ENCODE measurements at regions not wholly inside any gene's neighbourhood (a gene's known extent, or its start where the extent isn't known, plus 50 kb on each side); places are given as distances from the start of the nearest gene placed in this dataset.

DNA sequence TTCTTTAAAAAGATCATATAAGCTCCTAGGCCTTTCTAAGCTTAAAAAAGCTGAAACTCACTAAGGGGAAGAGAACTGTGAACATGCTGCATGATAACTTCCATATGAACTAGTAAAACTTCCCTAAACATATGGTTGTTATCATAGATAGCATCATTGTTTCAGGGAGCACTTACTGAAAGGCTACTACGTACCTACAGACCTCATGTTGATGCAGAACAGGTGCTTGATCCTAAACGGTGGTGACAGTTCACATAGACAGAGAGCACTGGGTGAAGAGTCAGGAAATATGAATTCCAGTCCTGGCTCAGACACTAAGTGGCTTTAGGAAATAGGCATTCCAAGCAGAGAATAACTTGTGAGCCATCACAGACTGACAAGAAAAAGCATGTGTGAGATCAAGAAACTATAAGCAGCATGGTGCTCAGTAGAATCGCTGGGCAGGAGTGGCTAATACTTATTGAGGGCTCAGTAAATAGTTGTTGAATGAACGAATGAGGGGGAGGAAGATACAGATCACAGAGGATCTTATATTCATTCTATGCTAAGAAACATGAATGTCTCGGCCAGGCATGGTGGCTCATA is 78.4 kb upstream of the NUDT4 start:
- no peak for DNase-seq (ENCODE audit: low spot score)

DNA sequence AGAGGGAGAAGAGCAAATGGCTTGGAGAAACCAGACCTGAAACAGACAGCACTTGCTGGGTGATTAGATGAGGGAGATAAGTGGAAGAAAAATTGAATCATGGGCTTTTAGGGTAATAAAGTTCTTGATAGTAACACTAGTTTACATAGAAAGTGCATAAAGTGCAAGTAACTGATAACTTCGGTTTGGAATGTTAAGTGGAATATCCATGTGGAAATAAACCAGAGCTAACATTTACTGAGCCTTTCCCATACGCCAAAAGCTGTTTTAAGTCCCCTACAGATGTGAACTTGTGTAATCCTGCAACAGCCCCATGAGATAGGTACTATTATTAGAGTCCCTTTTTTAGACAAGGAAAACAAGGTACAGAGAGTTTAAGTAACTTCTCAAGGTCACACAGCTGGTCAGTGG is 77.1 kb upstream of the NUDT4 start:
- no peak for DNase-seq (ENCODE audit: low spot score)

DNA sequence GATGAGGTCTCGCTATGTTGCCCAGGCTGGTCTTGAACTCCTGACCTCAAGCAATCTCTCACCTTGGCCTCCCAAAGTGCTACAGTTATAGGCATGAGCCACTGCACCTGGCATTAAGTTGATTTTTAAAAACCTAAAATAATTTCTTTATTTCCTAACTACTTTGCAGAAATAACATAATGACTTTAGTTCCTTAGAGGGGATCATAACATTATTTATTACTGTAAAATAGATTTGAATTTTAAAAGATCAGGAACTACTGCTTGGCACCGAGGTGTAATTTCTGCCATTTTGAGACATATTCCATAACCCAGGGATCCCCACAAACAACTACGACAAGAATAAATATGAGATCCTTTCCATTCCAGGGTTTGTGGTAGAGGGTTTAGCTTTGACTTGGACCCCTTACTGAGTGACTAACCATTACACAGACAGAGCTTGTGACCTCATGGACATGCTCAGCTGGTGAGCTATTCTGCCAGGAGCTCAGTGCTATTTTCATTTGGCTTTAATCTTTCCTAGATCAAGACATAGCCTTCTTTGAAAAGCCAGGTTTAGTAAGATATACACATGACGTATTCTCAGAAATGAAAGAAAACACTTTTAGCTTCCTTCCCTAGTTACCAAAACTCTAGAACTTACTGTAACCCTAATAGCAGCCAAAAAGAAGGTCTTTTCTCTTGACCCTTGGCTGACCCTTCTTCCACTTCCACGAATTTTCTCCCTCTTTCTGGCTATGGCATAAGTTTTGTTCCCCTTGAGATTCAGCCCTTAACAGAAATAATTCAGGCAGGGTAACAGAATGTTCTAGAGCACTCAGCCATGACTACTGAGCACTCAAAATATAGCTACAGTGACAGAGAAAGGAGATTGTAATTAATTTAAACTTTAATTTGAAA is 75.1 kb upstream of the NUDT4 start:
- DNase-seq (ENCODE audit: low spot score), result no peak

DNA sequence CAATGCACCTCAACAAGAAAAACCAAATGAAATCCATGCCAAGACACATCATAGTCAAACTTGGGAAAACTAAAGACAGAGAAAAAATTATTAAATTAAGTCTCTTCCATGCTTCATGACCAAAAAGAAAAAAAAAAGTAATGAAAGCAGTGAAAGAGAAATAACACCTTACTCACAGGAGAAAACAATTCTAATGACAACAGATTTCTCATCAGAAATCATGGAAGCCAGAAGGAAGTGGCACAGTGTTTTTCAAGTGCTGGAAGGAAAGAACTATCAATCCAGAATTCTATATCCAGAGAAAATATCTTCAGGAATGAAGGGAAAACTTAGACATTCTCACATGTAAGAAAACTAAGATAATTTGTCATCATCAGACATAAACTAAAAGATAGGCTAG is 71.1 kb upstream of the NUDT4 start:
- no peak for DNase-seq (ENCODE audit: low spot score)

DNA sequence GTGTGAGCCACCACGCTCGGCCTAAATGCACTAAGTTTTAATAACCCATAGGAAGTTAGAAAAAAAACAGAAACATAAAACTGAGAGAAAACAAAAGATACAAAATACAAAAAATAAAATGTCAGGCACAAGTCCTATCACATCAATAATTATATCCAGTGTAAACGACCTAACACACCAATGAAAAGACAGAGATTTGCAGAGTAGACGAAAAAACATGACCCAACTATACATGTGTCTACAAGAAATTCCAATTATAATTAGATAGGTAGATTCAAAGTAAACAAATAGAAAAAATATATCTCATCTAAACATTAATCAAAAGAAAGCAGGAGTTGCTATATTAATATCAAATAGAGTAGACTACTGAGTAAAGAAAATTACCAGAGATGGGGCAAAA is 69.4 kb upstream of the NUDT4 start:
- DNase-seq (ENCODE audit: low spot score), result no peak

DNA sequence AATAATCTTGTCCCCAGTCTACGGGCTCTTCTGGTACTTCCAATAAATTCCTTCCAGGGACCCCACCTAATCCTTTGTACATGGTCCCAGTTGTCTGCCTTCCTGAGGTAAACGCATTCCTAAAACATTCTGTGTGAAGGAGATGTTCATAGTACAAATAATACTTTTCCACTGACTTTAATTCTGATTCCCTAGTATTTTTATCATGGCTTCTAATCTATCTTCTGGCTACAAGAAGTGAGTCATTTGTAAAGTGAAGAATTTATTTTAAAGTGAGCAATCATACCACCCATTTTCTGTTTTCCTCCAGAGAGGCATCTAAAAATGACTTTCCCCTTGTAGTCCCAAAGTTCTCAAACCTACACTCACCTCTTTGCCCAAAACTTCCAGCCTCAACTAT is 65.9 kb upstream of the NUDT4 start:
- no peak for DNase-seq (ENCODE audit: low spot score)

DNA sequence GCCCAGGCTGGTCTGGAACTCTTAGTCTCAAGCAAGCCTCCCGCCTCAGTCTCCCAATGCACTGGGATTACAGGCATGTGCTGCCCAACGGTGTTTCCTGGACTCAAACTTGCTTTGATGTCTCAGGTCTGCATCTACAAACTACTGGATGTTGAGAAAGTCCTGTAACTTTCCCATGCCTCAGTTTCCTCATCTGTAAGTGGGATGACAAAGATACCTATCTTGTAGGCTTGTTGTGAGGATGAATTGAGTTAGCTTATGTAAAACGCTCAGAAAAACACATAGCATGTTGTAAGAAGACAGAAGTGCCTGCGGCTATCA is 63.6 kb upstream of the NUDT4 start:
- no peak for DNase-seq (ENCODE audit: low spot score)

DNA sequence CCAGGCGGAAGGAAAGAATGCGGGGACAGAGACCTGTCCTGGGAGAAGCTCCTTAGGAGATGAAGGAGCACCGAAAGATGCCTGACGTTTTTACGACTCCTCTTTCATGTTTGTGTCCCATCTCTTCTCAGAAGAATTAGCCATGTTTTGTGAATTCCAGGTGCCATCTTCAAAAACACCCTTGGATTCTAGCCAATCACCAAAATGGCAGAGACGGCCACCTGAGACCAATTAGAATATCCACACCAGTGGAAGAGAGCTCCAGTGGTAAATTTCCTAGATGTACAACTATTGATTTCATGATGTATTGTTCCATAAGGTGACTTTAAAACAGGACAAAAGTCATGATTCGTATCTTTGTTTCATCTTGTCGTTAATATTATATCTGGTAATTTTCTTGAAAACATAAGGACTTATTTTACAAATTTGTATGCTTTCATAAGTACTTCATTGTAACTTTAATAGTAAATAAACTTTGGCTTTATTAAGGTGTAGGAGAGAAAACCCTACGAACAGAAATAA is 62.3 kb upstream of the NUDT4 start:
- DNase-seq (ENCODE audit: low spot score), result no peak

DNA sequence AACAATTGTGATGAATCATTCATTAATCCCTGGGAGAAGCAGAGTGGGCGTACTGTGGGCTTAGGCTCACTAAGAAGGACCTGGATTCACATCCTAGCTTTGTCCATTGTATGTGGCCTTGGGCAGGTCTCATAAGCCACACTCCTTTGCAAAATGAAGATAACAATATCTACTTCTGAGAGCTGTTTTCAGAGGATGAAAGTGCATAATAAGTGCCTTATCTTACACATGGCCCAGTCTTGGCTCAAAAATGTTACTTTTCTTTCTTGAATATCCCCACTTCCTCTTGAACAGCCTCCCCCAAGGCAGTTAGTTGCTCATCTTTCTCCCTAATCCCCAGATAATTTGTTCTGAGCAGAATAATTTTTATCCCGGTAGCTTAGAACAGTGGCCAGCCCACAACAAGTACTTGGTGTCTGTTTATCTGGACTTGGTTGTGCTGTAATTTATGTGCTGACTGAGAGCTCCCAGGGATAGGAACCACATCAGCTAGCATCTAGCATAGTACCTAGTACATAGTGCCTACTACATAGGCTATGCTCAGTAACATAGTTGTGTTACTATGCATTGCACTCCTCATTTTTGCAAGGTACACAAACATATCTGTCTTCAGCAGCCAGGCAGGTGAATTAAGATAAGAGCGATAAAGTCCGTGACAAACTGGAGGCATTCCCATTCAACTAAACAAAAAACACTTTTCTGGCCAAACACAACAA is 61.7 kb upstream of the NUDT4 start:
- peak; percentile 69 for DNase-seq (ENCODE audit: low spot score)

DNA sequence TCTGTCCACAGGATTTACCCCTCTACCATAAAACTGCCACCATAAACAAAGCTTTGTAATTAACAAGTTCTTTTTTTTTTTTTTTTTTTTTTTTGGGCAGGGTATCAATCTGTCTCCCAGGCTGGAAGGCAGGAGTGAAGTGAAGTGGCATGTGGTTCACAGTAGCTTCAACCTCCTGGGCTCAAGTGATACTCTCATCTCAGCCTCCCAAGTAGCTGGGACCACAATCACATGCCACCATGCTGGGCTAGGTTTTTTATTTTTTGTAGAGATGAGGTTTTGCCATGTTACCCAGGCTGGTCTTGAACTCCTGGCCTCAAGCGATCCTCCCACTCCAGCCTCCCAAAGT is 61.1 kb upstream of the NUDT4 start:
- DNase-seq (ENCODE audit: low spot score), result no peak

DNA sequence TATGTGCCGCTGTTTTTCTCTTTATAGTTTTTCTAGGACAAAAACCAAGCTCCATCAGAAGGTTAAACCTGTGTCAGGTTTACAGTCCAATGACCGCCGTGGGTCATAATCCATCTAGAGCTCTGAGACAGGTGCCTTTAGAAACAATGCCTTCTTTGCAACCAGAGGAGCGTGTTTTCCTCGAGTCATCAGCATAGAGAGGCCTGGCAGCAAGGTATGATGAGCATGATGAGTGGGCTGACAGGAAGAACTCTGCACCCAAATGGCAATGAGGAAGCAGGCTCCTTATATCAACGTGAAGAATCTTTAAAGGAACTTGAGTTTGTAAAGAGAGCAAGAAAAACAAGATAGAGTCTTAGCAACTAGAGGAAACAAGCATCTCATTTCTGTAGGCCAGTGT is 60.5 kb upstream of the NUDT4 start:
- DNase-seq (ENCODE audit: low spot score), result no peak

DNA sequence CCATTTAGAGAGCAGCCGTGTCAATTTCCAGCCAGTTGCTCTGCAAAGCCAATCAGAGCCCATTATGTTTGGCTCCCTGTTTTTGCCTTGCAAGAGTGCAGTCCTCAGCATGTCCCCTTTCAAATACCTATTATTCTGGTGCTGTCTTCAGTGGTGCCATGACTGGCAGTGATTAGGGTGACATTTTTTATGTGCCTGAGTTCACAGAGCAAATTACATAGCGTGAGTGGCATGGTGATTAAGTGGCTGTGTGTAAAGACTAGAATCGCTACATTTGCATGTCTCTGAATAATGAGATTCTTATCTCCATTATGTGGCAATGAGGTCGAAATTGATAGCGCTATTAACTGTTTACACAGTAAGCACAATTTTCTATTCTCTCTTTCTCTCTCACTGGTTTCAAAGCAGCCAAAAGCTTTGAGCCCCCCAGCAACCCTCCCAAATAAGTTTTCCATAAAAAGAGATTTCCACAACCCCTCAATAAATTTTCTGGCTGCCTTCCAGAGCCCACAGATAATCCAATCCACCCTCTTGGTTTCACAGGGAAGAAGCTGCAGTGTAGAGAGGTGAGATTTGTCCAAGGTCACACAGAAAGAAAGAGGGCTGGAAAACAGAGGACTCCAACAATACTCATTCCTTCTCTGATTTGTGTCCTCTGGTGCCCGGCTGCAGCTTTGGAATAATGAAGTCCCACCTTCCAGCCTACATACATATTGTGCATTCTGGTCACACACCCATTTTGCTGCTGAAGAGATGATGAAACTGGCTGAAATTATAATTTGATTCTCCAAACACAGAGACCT is 58.8 kb upstream of the NUDT4 start:
- DNase-seq (ENCODE audit: low spot score), result no peak

DNA sequence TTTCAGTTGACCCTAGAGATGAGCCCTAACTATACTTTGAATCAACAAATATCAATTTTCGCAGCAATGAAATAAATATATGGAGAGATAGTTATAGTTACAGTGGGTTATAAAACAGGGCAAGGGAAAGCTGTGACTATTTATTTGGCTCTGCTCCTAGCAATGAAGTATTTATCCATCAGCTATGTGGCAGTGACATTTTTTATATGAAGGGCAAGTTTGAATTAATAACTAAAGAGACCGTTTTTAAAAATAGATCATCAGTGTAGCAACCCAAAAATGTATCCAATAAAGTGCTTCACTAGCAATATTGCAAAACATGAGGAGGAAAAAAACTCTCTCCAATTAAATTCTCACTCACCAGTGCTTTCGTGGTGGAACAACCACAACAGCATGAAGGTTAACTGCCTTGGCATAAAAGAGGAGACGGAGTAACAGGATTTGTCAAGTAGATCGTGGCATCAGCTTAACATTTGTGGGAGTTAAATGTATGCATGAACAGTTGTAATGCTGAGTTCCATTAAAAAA is 58.1 kb upstream of the NUDT4 start:
- no peak for DNase-seq (ENCODE audit: low spot score)

DNA sequence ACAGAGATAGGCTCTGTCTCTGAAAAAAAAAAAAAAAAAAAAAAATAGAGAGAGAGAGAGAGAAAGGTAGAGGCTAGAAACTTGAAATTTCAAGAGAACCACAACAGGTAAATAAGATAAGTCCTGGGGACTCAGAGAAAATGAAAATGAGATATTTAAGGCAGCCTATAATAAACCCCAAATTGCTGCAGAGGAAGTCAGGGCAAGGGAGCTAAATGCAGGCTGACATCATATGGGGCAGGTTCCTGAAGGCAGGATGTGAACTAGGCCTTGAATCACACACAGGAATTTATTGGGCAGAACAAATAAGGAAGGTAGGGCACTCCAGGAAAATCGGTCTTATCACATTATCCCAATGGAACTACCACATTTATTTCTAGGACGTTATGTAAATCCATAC is 54.9 kb upstream of the NUDT4 start:
- DNase-seq (ENCODE audit: low spot score), result no peak

DNA sequence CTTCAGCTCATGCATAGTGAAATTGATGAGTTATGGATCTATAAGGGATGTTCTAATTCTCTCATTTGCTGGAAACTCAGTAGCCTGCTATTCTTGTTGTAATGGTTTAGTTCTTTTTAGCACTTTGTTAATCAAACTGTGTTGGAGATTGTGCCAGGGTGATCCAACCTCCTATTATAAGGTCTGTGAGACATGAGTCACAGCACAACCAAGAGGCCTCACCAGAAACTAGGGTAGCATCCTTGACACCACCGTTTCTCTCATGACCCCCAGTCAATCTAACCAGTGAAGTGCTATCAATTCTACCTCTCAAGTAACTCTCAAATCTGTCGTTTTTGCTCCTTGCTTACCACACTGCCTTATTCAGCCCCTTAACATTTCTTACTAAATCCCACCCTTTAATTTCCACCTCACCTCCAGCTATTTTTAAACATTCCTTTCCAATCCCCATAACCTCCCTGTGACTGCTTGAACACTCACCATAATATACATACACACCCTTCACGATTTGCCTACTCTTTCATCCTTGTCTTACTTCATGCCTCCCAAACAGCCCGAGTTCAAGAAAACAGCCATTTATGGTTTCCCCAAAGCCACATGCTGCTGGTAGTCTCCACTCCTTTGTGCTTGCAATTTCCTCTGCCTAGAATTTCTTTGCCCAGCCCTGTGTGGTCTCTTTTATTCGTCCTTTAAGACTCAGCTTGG is 53.9 kb upstream of the NUDT4 start:
- DNase-seq (ENCODE audit: low spot score), result no peak

DNA sequence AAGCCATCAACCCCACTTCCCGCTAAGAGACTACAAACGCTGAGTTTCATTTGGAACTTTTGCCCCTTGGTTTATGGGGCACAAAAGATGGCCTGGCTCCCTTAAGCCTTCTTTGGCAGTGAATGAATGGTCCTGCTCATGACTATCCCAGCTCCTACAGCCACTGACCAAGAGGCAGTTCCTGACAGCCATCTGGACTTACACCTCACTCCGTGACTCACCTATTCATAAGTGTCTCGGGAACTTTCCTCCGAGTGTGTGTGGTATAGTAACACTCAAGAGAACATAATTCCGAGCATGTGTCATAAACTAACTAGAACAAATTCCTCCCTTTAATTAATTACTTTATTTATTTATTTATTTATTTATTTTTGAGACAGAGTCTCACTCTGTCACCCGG is 51.9 kb upstream of the NUDT4 start:
- DNase-seq (ENCODE audit: low spot score), result no peak
